Activated CD8-positive, alpha-beta memory T cell treated with anti-CD3 and anti-CD28 coated beads, Interleukin-2, amount 50 U/mL, for 1 hour (primary cell): ENCODE measurements at regions not wholly inside any gene's neighbourhood (a gene's known extent, or its start where the extent isn't known, plus 50 kb on each side); places are given as distances from the start of the nearest gene placed in this dataset.

Experiments used
- DNase-seq: peaks from one replicate; pipeline ENCODE4 v3.0.0-alpha.2; 2020; ENCODE audit errors: extremely low read depth

- no peak for DNase-seq
Observed at GRCh38 chr13:22176968-22177520, 506.2 kb downstream of the FGF9 start.

DNA sequence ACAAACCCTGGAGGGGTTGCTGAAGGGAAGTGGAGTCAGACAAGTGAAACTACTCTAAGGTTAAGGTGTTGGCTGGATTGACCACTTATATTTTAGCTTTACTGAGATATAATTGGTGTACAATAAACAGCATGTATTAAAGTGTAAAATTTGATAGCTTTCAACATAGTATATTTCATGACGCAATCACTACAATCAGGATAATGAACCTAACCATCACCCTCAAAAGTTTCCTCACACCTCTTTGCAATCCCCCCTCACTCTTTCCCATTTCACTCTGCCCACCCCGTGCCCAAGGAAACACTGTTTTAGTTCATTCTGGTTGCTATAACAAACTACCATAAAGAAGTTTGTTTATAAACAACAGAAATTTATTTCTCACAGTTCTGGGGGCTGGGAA is 508.0 kb downstream of the FGF9 start:
- no peak for DNase-seq

- DNase-seq: no peak
Observed at GRCh38 chr13:22187329-22187728, 516.5 kb downstream of the FGF9 start.

GRCh38 chr13:22189176-22190048 is 518.5 kb downstream of the FGF9 start:
- no peak for DNase-seq

- no peak for DNase-seq
Observed at GRCh38 chr13:22193070-22193469, 522.2 kb downstream of the FGF9 start.

DNA sequence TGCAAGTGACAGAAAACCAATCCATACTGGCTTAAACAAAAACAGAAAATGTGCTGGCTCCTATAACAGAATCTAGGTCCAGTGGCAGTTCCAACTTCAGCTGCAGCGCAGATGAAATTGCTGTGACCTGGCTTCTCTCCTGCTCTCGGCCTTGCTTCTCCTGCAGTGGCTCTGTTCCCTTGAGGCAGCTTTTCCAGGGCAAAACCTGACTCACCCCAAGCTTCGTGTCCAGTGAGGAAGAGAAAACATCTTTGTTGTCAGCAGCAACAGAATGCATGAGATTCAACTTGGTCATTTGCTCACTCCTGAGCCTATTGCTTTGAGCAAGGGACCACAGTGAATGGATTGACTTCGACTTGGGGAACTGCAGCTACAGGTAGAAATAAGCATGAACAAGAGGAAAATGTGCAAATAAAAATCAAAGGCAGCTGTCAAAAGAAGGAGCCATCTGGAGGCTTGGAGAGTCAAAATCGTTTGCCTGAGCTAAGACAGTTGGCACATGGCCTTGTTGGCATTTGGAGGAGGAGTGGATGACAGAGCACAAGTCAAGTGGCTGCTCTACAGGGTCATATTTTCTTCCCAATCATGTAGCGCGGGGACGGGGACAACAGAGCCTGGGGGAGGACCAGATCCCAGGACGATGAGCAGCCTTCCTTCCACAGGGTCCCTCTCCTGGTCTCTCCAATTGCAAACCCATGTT is 523.4 kb downstream of the FGF9 start:
- DNase-seq: no peak

DNA sequence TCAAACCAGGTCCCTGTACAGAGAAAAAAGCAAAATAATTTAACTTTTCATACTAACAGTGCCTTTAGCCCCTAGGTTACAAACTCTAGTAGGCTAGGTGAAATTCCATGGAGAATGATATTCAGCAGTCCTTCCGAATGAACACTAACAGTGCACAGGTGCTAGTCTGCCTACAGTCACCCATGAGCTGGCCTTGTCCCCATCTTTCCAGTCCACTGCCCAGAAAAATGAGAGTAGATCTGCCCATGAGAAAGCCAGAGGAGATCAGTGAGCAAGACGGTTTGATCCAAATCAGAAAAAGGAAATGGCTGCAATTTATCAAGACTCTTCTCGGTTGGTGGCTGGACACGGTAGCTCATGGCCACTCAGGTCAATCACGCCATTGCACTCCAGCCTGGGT is 524.9 kb downstream of the FGF9 start:
- DNase-seq: no peak

- DNase-seq: no peak
Observed at GRCh38 chr13:22196777-22197176, 525.9 kb downstream of the FGF9 start.

GRCh38 chr13:22198001-22198400 is 527.1 kb downstream of the FGF9 start:
- no peak for DNase-seq

- DNase-seq: no peak
Observed at GRCh38 chr13:22198641-22199217, 527.9 kb downstream of the FGF9 start.

- DNase-seq: no peak
Observed at GRCh38 chr13:22200440-22200839, 529.6 kb downstream of the FGF9 start.

GRCh38 chr13:22201375-22201925 is 530.6 kb downstream of the FGF9 start:
- no peak for DNase-seq

DNA sequence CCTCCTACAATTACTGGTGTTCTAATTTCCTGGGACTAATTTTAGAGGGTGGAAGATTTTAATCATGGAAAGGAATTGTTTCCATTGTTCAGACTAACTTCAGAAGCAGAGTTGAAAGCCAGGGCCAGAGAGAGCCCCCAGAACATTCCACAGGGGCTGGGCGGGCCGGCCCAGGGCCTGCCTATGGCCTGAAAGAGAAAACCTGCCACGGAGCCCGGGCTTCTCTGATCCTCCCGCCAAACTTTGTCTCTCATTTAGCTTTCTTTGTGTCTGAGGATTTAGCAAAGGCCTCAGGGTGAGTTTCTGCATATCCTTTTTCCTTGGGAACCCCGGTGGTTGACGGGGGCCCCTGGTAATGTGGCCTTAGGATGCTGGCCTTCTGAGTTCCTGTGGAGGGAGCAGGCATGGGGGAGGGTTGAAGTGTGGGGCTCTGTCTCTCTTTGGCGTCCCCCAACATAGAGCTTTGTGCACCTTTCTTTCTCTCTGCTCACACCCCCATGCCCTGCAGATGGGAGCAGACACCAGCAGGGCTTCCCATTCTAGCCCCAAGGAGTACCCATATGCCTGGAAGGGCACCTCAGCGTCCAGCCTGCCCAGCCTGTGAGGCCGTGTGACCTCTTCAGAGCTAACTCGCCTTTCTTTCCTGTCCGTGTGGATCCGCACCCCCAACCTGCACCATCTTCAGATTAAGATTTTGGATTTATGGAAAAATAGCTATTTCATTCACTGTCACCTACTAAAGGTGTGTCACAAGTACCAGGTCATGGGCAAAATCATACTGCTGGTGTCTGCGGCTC is 539.5 kb downstream of the FGF9 start:
- DNase-seq: no peak

DNA sequence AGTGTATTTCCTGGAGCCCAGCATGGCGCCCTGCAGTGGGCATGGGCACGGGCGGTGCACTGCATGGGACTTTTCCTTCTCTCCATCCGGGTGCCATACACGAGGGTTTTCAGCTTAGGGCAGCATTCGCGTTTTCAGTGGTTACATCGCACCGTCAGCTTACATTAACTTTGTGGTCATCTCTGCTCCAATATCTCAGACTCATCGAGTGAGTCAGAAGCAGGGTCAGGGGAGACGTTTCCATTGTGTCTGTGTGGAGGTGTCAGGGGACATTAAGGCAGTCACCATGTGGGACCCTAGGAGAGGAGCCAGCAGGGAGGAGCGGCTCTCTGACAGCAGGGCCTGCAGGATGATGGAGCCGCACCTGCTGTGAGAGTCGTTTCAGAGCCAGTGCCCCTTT is 541.0 kb downstream of the FGF9 start:
- DNase-seq: no peak

- no peak for DNase-seq
Observed at GRCh38 chr13:22212576-22212975, 541.7 kb downstream of the FGF9 start.

DNA sequence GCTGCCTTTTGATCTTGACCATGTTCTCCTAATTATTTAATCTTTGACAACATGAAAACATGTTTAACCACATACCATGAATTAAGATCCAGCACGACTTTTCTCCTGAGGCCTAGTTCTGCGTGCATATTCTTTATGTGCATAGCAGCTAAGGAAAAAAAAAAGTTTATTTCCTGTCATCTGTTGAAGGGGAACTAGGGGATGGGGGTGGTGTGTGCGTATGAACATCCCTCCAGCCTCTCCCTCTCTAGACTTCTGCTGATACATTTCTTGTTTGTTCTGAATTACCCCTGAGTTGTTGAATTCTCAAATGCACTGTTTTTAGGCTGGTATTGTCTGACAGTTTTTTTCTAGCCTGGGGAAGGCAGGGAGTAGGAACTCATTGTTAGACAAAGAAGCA is 543.3 kb downstream of the FGF9 start:
- DNase-seq: no peak

- no peak for DNase-seq
Observed at GRCh38 chr13:22218797-22219196, 547.9 kb downstream of the FGF9 start.

DNA sequence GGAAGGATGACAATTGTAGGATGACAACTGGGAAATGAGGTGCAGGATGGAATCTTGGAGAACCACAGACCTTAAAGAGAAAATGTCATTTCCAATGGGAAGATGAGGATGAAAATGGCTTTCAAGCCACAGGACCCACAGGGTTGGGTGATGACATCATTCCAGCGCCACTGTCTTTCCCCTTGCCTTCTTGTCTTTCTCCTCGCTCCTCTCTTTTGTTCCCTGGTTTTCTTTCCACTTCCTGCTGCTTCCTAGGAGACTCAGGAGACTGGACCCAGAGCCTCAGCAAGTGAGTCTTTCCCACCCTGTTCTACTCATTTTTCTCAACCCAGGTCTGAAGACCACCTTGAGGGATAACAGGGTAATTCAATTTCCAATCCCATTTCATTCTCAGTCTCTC is 548.8 kb downstream of the FGF9 start:
- DNase-seq: no peak

DNA sequence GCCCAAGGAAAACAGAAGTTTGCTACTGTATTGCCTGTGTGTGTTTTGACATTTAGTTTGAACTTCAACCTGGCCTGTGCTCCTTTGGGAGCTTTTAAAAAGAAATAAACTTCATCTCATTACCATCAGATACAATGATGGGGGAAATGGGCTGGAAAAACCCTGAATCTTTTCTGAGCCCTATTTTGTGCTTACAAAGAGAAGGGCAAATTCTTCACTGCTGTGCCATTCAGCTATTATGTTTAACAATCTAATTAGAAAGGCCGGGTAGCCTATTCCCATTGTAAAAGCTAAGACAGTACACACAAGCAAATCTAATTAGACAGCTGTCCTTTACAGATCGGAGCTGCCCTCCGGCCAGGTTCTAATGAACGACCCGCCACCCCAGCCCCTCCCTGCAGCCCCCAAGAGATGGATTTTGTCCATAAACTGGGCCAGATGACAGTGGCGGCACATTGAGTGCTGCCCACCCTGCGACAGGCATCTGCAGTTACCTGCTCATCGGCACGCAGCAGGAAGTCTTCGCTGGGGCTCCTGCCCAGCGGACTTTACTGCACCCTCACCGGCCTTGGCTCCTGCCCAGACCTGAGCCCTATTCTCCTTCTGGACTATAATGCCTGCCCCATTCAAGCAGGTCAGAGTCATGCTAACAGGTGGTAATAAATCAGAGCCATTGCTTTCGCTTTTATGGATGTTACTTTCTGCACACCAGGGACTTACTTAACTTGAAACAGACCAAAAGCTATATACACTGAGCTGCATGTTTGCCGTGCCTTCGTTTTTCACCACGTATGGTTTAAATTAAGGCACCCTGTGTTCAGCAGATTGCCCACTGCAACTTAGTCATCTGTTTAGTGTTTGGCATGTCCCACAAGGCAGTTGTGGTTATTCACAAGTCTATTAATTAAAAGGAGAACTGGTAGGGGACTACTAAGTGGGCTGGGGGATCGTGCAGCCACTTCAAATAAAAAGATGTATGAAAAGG is 549.6 kb downstream of the FGF9 start:
- no peak for DNase-seq

GRCh38 chr13:22223411-22223810 is 552.5 kb downstream of the FGF9 start:
- DNase-seq: no peak
